ENCODE measurements at regions not wholly inside any gene's neighbourhood (a gene's known extent, or its start where the extent isn't known, plus 50 kb on each side); places are given as distances from the start of the nearest gene placed in this dataset.

DNA sequence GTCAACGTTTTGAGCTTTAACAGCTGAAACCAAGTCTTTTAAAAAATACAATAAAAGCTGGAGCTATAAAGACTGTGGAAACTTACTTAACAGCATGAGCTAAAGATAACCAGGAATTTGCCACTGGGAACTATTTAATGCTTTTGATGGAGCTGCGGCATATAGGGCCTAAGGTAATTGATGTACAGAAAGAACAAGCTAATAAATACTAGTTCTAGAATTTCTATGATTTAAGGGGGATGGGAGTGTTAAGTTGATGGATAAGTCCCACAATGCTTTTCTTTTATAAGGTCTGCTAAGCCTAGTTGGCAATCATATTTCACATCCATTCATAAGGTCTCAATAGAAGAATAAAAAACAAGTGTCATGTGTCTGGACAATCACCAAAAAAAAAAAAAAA is 334.0 kb upstream of the DMAC1 start:
- WGBS, 2 donors = 53 to 59% methylated on average over 2 of the region's 2 CpGs
- Histone ChIP-seq H3K27me3 (no peaks in the 10 kb centered on the region), H3K9me3 (no peaks in the 10 kb centered on the region), H3K4me1 (no peaks in the 10 kb centered on the region), H3K27ac (no peak overlapping the region), H3K36me3 (no peaks in the 10 kb centered on the region), H3K4me3 (no peak overlapping the region)
- no peak for TF ChIP-seq POLR2A (IDR thresholded peaks at IDR 0.05)
- TF ChIP-seq EP300 (IDR thresholded peaks at IDR 0.05) = no peak
- TF ChIP-seq POLR2AphosphoS5 (IDR thresholded peaks at IDR 0.05) = no peak
- TF ChIP-seq, protein P1, sequence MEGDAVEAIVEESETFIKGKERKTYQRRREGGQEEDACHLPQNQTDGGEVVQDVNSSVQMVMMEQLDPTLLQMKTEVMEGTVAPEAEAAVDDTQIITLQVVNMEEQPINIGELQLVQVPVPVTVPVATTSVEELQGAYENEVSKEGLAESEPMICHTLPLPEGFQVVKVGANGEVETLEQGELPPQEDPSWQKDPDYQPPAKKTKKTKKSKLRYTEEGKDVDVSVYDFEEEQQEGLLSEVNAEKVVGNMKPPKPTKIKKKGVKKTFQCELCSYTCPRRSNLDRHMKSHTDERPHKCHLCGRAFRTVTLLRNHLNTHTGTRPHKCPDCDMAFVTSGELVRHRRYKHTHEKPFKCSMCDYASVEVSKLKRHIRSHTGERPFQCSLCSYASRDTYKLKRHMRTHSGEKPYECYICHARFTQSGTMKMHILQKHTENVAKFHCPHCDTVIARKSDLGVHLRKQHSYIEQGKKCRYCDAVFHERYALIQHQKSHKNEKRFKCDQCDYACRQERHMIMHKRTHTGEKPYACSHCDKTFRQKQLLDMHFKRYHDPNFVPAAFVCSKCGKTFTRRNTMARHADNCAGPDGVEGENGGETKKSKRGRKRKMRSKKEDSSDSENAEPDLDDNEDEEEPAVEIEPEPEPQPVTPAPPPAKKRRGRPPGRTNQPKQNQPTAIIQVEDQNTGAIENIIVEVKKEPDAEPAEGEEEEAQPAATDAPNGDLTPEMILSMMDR (IDR thresholded peaks at IDR 0.05) = no peak
- intact Hi-C loops (cut with DNase I) = no loop called here
- DNase-seq = no peak

DNA sequence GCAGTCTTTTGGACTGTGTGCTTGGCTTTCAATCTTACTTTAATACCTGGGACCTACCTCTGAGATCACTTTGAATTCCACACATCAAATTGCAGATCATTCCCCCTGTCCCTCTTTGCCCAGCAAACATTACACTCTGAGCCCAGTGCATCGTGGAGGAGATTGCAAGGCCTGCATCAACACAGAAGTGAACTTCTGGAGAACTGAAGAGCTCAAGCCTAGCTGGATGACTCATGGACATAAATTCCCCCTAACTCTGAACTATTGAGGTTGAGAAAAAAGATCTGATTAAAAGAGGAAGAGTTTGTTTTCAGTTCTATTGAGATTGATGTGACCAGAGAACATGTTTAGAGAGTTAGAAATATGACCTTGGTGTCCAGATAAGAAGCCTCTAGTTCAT is 316.0 kb upstream of the DMAC1 start:
- no peak for TF ChIP-seq EP300 (IDR thresholded peaks at IDR 0.05)
- TF ChIP-seq, protein P1 (IDR thresholded peaks at IDR 0.05) = no peak
- WGBS, 2 donors = 71 to 81% methylated on average over 1 of the region's 1 CpG

DNA sequence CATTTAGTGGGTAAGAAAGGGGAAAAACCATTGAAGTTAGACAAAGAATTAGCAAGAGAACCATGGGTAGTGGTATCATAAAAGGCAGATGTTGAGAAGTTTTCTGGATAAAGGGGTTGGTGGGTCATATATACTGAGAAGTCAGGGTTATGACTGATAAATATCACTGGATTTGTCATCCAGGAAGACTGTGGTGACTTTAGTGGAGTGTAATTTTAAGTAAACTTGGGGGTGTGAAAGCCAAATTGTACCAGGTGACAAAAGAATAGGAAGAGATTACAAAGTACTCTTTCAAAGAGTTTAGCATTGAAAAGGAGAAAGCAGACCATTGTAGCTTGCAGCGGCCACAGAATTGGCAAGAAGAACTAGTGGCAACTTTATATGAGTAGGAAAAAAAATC is 315.2 kb upstream of the DMAC1 start:
- intact Hi-C loops (cut with DNase I) = no loop called here
- Histone ChIP-seq H3K9me3 (no peaks in the 10 kb centered on the region), H3K27ac (no peak overlapping the region), H3K4me3 (no peak overlapping the region), H3K4me1 (no peaks in the 10 kb centered on the region), H3K36me3 (no peaks in the 10 kb centered on the region), H3K27me3 (no peaks in the 10 kb centered on the region)
- TF ChIP-seq EP300 (IDR thresholded peaks at IDR 0.05) (no peak), POLR2A (IDR thresholded peaks at IDR 0.05) (no peak), POLR2AphosphoS5 (IDR thresholded peaks at IDR 0.05) (no peak)
- TF ChIP-seq, protein P1 (IDR thresholded peaks at IDR 0.05) = no peak
- 0% methylated on average over 1 of the region's 1 CpG for WGBS, 2 donors
- no peak for DNase-seq

More for the DNA sequence above, 316.0 kb upstream of the DMAC1 start:
- DNase-seq = no peak
- H3K36me3 ChIP-seq = no peaks in the 10 kb centered on the region
- no peaks in the 10 kb centered on the region for H3K4me1 ChIP-seq
- no peak overlapping the region for H3K27ac ChIP-seq
- no peaks in the 10 kb centered on the region for H3K9me3 ChIP-seq
- no peak overlapping the region for H3K4me3 ChIP-seq
- no peaks in the 10 kb centered on the region for H3K27me3 ChIP-seq
- intact Hi-C loops (cut with DNase I) = no loop called here

DNA sequence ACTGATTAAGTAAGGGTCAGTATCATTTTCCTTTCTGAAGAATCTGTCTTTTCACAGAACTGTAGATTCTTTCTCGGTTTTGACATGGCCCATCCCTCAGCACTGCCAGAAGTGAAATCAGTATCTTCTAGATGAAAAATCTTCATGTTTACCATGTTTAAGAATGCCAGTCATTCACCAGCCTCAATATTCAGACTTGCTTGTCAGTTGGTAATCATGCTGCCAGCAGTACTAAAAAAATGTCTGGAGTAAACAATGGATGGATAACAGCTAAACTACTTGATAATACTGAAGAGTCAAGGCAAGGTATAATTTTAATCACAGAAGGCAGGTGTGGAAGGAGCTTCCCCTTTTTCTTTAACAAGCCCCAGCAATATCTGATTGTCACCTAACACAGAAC is 306.8 kb upstream of the DMAC1 start:
- H3K27ac ChIP-seq = no peak overlapping the region
- H3K4me1 ChIP-seq = no peaks in the 10 kb centered on the region
- no peak overlapping the region for H3K4me3 ChIP-seq
- 87 to 90% methylated on average over 1 of the region's 1 CpG for WGBS, 2 donors
- DNase-seq = no peak
- intact Hi-C loops (cut with DNase I) = no loop called here
- no peaks in the 10 kb centered on the region for H3K9me3 ChIP-seq
- no peaks in the 10 kb centered on the region for H3K36me3 ChIP-seq
- TF ChIP-seq POLR2A (IDR thresholded peaks at IDR 0.05) = no peak
- TF ChIP-seq EP300 (IDR thresholded peaks at IDR 0.05) = no peak
- no peak for TF ChIP-seq POLR2AphosphoS5 (IDR thresholded peaks at IDR 0.05)
- TF ChIP-seq, protein P1 (IDR thresholded peaks at IDR 0.05) = no peak
- no peaks in the 10 kb centered on the region for H3K27me3 ChIP-seq

DNA sequence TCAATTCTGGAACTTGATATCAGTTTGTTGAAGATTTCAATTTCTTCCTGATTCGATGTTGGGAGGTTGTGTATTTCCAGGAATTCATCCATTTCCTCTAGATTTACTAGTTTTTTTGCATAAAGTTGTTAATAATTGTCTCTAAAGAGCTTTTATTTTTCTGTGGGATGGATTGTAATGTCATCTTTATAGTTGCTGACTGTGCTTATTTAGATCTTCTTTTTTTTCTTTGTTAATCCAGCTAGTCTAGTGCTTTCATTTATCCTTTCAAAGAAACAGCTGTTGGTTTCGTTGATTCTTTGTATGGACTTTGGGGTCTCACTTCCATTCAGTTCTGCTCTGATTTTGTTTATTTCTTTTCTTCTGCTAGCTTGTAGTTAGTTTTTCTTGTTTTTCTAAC is 302.0 kb upstream of the DMAC1 start:
- H3K27me3 ChIP-seq = no peaks in the 10 kb centered on the region
- DNase-seq = no peak
- 66 to 85% methylated on average over 2 of the region's 2 CpGs for WGBS, 2 donors
- intact Hi-C loops (cut with DNase I) = no loop called here
- H3K9me3 ChIP-seq = no peaks in the 10 kb centered on the region
- no peaks in the 10 kb centered on the region for H3K4me1 ChIP-seq
- H3K36me3 ChIP-seq = no peaks in the 10 kb centered on the region
- no peak overlapping the region for H3K27ac ChIP-seq
- H3K4me3 ChIP-seq = no peak overlapping the region
- no peak for TF ChIP-seq POLR2A (IDR thresholded peaks at IDR 0.05)
- TF ChIP-seq, protein P1 (IDR thresholded peaks at IDR 0.05) = no peak
- no peak for TF ChIP-seq POLR2AphosphoS5 (IDR thresholded peaks at IDR 0.05)
- TF ChIP-seq EP300 (IDR thresholded peaks at IDR 0.05) = no peak
